ENCODE measurements at regions not wholly inside any gene's neighbourhood (a gene's known extent, or its start where the extent isn't known, plus 50 kb on each side); places are given as distances from the start of the nearest gene placed in this dataset.
"Not testable (repeated sequence)": the region's sequence is repeated elsewhere in the genome, so short reads cannot be mapped to it uniquely, and the experiment has no call there.

- BruUV-seq (replicated peaks): no TSS peak
- H3K27me3 Mint-ChIP-seq (ENCODE audit: unreplicated experiment): no peaks in the 10 kb centered on the region
- no peak for DNase-seq
- no peak overlapping the region for H3K27ac Mint-ChIP-seq (ENCODE audit: unreplicated experiment)
- TF ChIP-seq CTCF (IDR thresholded peaks at IDR 0.05; ENCODE audit: unreplicated experiment): no peak
- peaks cover 22% of the 10 kb centered on the region for H3K4me1 Mint-ChIP-seq (ENCODE audit: low read depth, unreplicated experiment)
- no peaks in the 10 kb centered on the region for H3K9me3 Mint-ChIP-seq (ENCODE audit: low read depth, unreplicated experiment)
- CTCF ChIA-PET: no interaction called here
- intact Hi-C loops (cut with micrococcal nuclease; ENCODE audit: unreplicated experiment): no loop called here
- H3K4me3 Mint-ChIP-seq (ENCODE audit: low read depth, unreplicated experiment): no peak overlapping the region
- no peaks in the 10 kb centered on the region for H3K36me3 Mint-ChIP-seq (ENCODE audit: insufficient read depth, unreplicated experiment)
Observed at GRCh38 chr5:124912638-124913328, 166.3 kb upstream of the ZNF608 start.

- no peaks in the 10 kb centered on the region for H3K9me3 Mint-ChIP-seq (ENCODE audit: low read depth, unreplicated experiment)
- CTCF ChIA-PET: interaction anchor here (0.6 kb wide), 1 partner anchor 121 kb away, joined by 3 read pairs; no protein-coding TSS in a partner anchor
- no peaks in the 10 kb centered on the region for H3K27me3 Mint-ChIP-seq (ENCODE audit: unreplicated experiment)
- intact Hi-C loops (cut with micrococcal nuclease; ENCODE audit: unreplicated experiment): no loop called here
- TF ChIP-seq CTCF (IDR thresholded peaks at IDR 0.05; ENCODE audit: unreplicated experiment): no peak
- no peak overlapping the region for H3K4me3 Mint-ChIP-seq (ENCODE audit: low read depth, unreplicated experiment)
- no TSS peak for BruUV-seq (replicated peaks)
- DNase-seq: no peak
- H3K4me1 Mint-ChIP-seq (ENCODE audit: low read depth, unreplicated experiment): peaks cover 20% of the 10 kb centered on the region
- H3K36me3 Mint-ChIP-seq (ENCODE audit: insufficient read depth, unreplicated experiment): no peaks in the 10 kb centered on the region
- no peak overlapping the region for H3K27ac Mint-ChIP-seq (ENCODE audit: unreplicated experiment)
Observed at GRCh38 chr5:124913329-124913653, 166.9 kb upstream of the ZNF608 start.

- H3K4me1 Mint-ChIP-seq (ENCODE audit: low read depth, unreplicated experiment); H3K36me3 Mint-ChIP-seq (ENCODE audit: insufficient read depth, unreplicated experiment); BruUV-seq (replicated peaks); H3K27ac Mint-ChIP-seq (ENCODE audit: unreplicated experiment); CTCF ChIA-PET; H3K4me3 Mint-ChIP-seq (ENCODE audit: low read depth, unreplicated experiment); intact Hi-C loops (cut with micrococcal nuclease; ENCODE audit: unreplicated experiment); H3K27me3 Mint-ChIP-seq (ENCODE audit: unreplicated experiment); H3K9me3 Mint-ChIP-seq (ENCODE audit: low read depth, unreplicated experiment); DNase-seq: not testable (repeated sequence)
Observed at GRCh38 chr5:124916313-124916712, 169.9 kb upstream of the ZNF608 start.

- H3K4me3 Mint-ChIP-seq (ENCODE audit: low read depth, unreplicated experiment): no peak overlapping the region
- intact Hi-C loops (cut with micrococcal nuclease; ENCODE audit: unreplicated experiment): no loop called here
- no peak for DNase-seq
- TF ChIP-seq CTCF (IDR thresholded peaks at IDR 0.05; ENCODE audit: unreplicated experiment): no peak
- H3K27me3 Mint-ChIP-seq (ENCODE audit: unreplicated experiment): no peaks in the 10 kb centered on the region
- no peaks in the 10 kb centered on the region for H3K36me3 Mint-ChIP-seq (ENCODE audit: insufficient read depth, unreplicated experiment)
- no peaks in the 10 kb centered on the region for H3K9me3 Mint-ChIP-seq (ENCODE audit: low read depth, unreplicated experiment)
- no peak overlapping the region for H3K27ac Mint-ChIP-seq (ENCODE audit: unreplicated experiment)
- H3K4me1 Mint-ChIP-seq (ENCODE audit: low read depth, unreplicated experiment): no peaks in the 10 kb centered on the region
- BruUV-seq (replicated peaks): no TSS peak
- CTCF ChIA-PET: no interaction called here
Observed at GRCh38 chr5:124918618-124919017, 172.2 kb upstream of the ZNF608 start.

GRCh38 chr5:124919076-124919475 lies 172.6 kb upstream of the ZNF608 start:
- Mint-ChIP-seq H3K27me3 (ENCODE audit: unreplicated experiment) (no peaks in the 10 kb centered on the region), H3K9me3 (ENCODE audit: low read depth, unreplicated experiment) (no peaks in the 10 kb centered on the region), H3K4me3 (ENCODE audit: low read depth, unreplicated experiment) (no peak overlapping the region), H3K4me1 (ENCODE audit: low read depth, unreplicated experiment) (no peaks in the 10 kb centered on the region), H3K36me3 (ENCODE audit: insufficient read depth, unreplicated experiment) (no peaks in the 10 kb centered on the region), H3K27ac (ENCODE audit: unreplicated experiment) (no peak overlapping the region)
- BruUV-seq (replicated peaks): no TSS peak
- CTCF ChIA-PET: no interaction called here
- DNase-seq: no peak
- TF ChIP-seq CTCF (IDR thresholded peaks at IDR 0.05; ENCODE audit: unreplicated experiment): no peak
- intact Hi-C loops (cut with micrococcal nuclease; ENCODE audit: unreplicated experiment): no loop called here
